NCI-H1417 (cell line): ENCODE measurements at regions not wholly inside any gene's neighbourhood (a gene's known extent, or its start where the extent isn't known, plus 50 kb on each side); places are given as distances from the start of the nearest gene placed in this dataset.

ENCODE experiments used
- DNase-seq, 3 experiments: peaks; one replicate each; lab custom pipeline; 2025; lab: John Stamatoyannopoulos, UW

- DNase-seq = peak in 2 of 3 experiments; percentile 20 to 65
These were observed 63.0 kb downstream of the CYP4A11 start for GRCh38 chr1:46878173-46878782.

GRCh38 chr1:46876093-46876492, 65.2 kb downstream of the CYP4A11 start:
- peak in 1 of 3 experiments; percentile 5 for DNase-seq
